H1 (cell line): ENCODE measurements at regions not wholly inside any gene's neighbourhood (a gene's known extent, or its start where the extent isn't known, plus 50 kb on each side); places are given as distances from the start of the nearest gene placed in this dataset.

ENCODE experiments used
- CTCF ChIA-PET: fragments of 300-600 bp; sonication (Branson Sonifier 250); formaldehyde crosslinking; loops from one replicate; lab custom pipeline; 2021; ENCODE audit not compliant: partially characterized antibody; lab: Charles Lee
- POLR2A ChIA-PET: fragments of 300-600 bp; sonication (Branson Sonifier 250); formaldehyde crosslinking; loops from one replicate; lab custom pipeline; 2021; ENCODE audit warnings: inconsistent platforms; ENCODE audit not compliant: partially characterized antibody; lab: Charles Lee
- DNase-seq, 2 experiments: peaks; one replicate each; pipeline versions ENCODE4 v3.0.0 to v3.0.0-alpha.2; 2010 to 2022; ENCODE audit warnings: low spot score in 2 of 2, low read depth in 1 of 2, mixed read lengths in 1 of 2
- FAIRE-seq: peaks from 2 replicates; lab custom pipeline; 2011; peaks lifted over from hg19 to GRCh38; lab: Jason Lieb, UNC
- H2AFZ ChIP-seq: 2 replicates; pipeline ENCODE4 v1.8.1; 2012; ENCODE audit warnings: low read length, inconsistent platforms
- H2AK5ac ChIP-seq: 2 replicates; pipeline ENCODE4 v1.6.1; 2013; ENCODE audit warnings: low read depth, low read length
- H2BK120ac ChIP-seq: replicated peaks from 2 replicates; pipeline ENCODE3; 2013; ENCODE audit warnings: low read depth, low read length, inconsistent platforms
- H2BK12ac ChIP-seq: 2 replicates; pipeline ENCODE4 v1.6.1; 2013; ENCODE audit warnings: low read depth, low read length
- H2BK15ac ChIP-seq: 2 replicates; pipeline ENCODE4 v1.6.1; 2013; ENCODE audit warnings: low read length
- H2BK20ac ChIP-seq: 2 replicates; pipeline ENCODE4 v1.6.1; 2013; ENCODE audit warnings: low read length
- H2BK5ac ChIP-seq: 2 replicates; pipeline ENCODE4 v1.6.1; 2013; ENCODE audit warnings: low read depth, low read length
- H3K14ac ChIP-seq: 2 replicates; pipeline ENCODE4 v1.6.1; 2013; ENCODE audit warnings: inconsistent platforms; ENCODE audit not compliant: insufficient read length
- H3K18ac ChIP-seq: 2 replicates; pipeline ENCODE4 v1.6.1; 2013; ENCODE audit warnings: low read length; ENCODE audit errors: extremely low read depth
- H3K23ac ChIP-seq: 2 replicates; pipeline ENCODE4 v1.6.1; 2013; ENCODE audit warnings: inconsistent platforms; ENCODE audit not compliant: insufficient read length
- H3K23me2 ChIP-seq: 2 replicates; pipeline ENCODE4 v1.6.1; 2013; ENCODE audit warnings: low read depth, low read length
- H3K27ac ChIP-seq: 2 replicates; pipeline ENCODE4 v1.6.1; 2011; ENCODE audit warnings: low read depth, low read length, inconsistent platforms
- H3K27me3 ChIP-seq, 4 experiments: replicated peaks in 1 of 4; 1 replicate in 1 of 4; 2 replicates in 3 of 4; pipeline versions ENCODE4 v1.6.1 to v1.8.1; 2011 to 2013; ENCODE audit warnings: low read length in 3 of 4, mild to moderate bottlenecking in 3 of 4, inconsistent platforms in 2 of 4, mixed read lengths in 2 of 4, moderate library complexity in 1 of 4; ENCODE audit not compliant: control insufficient read depth in 3 of 4, insufficient read depth in 3 of 4; ENCODE audit errors: extremely low read depth in 1 of 4
- H3K36me3 ChIP-seq, 4 experiments: 2 replicates each; pipeline versions ENCODE4 v1.6.1 to v1.8.1; 2011 to 2013; ENCODE audit warnings: mild to moderate bottlenecking in 4 of 4, low read length in 3 of 4, moderate library complexity in 2 of 4, control low read depth in 1 of 4, inconsistent platforms in 1 of 4; ENCODE audit not compliant: insufficient read depth in 4 of 4, control insufficient read depth in 2 of 4
- H3K4ac ChIP-seq: replicated peaks from 2 replicates; pipeline ENCODE3; 2013; ENCODE audit warnings: low read length, low read depth, mixed read lengths, inconsistent platforms; ENCODE audit not compliant: insufficient read length
- H3K4me1 ChIP-seq, 4 experiments: replicated peaks in 1 of 4; 1 replicate in 1 of 4; 2 replicates in 3 of 4; pipeline versions ENCODE4 v1.6.1 to v1.8.1; 2011 to 2013; ENCODE audit warnings: low read length in 3 of 4, inconsistent platforms in 2 of 4, mixed read lengths in 1 of 4; ENCODE audit not compliant: insufficient read depth in 4 of 4, control insufficient read depth in 3 of 4
- H3K4me2 ChIP-seq, 2 experiments: 2 replicates each; pipeline versions ENCODE4 v1.6.1 to v1.8.1; 2011 to 2013; ENCODE audit warnings: low read depth in 2 of 2, low read length in 2 of 2, control low read depth in 1 of 2, inconsistent platforms in 1 of 2, mild to moderate bottlenecking in 1 of 2; ENCODE audit not compliant: insufficient read depth in 1 of 2
- H3K4me3 ChIP-seq, 4 experiments: fragments of 200-600, 300-600 bp in 1 of 4; sonication (generic), shearing (Covaris generic), sonication (Bioruptor Twin) in 1 of 4; 2 replicates each; pipeline versions ENCODE4 v1.5.1 to v1.8.1; 2011 to 2016; ENCODE audit warnings: low read length in 4 of 4, low read depth in 3 of 4, control low read depth in 2 of 4, inconsistent platforms in 2 of 4, mild to moderate bottlenecking in 2 of 4, mixed read lengths in 1 of 4, moderate library complexity in 1 of 4; ENCODE audit not compliant: insufficient read depth in 2 of 4; ENCODE audit errors: extremely low read depth in 1 of 4
- H3K56ac ChIP-seq: replicated peaks from 2 replicates; pipeline ENCODE3; 2013; ENCODE audit warnings: low read depth, mild to moderate bottlenecking, mixed read lengths, low read length, inconsistent platforms; ENCODE audit not compliant: insufficient read length
- H3K79me1 ChIP-seq: 2 replicates; pipeline ENCODE4 v1.6.1; 2013; ENCODE audit warnings: low read depth, low read length, control low read depth
- H3K79me2 ChIP-seq, 2 experiments: 2 replicates each; pipeline versions ENCODE4 v1.6.1 to v1.8.1; 2012 to 2013; ENCODE audit warnings: low read length in 2 of 2, mild to moderate bottlenecking in 2 of 2, inconsistent platforms in 1 of 2; ENCODE audit not compliant: insufficient read depth in 2 of 2, control insufficient read depth in 1 of 2
- H3K9ac ChIP-seq, 4 experiments: replicated peaks in 1 of 4; 1 replicate in 1 of 4; 2 replicates in 3 of 4; pipeline versions ENCODE4 v1.6.1 to v1.8.1; 2011 to 2013; ENCODE audit warnings: low read depth in 3 of 4, low read length in 3 of 4, control low read depth in 2 of 4, mild to moderate bottlenecking in 2 of 4, moderate library complexity in 2 of 4, inconsistent platforms in 1 of 4; ENCODE audit errors: extremely low read depth in 1 of 4
- H3K9me3 ChIP-seq, 2 experiments: 2 replicates each; pipeline versions ENCODE4 v1.6.1 to v1.8.1; 2012 to 2013; ENCODE audit warnings: mild to moderate bottlenecking in 2 of 2, moderate library complexity in 2 of 2, control low read depth in 1 of 2, inconsistent platforms in 1 of 2, low read depth in 1 of 2, low read length in 1 of 2, mixed read lengths in 1 of 2; ENCODE audit not compliant: insufficient read depth in 2 of 2
- H4K20me1 ChIP-seq, 2 experiments: replicated peaks in 1 of 2; 2 replicates each; pipeline versions ENCODE3 to v1.8.1; 2011 to 2013; ENCODE audit warnings: inconsistent platforms in 2 of 2, low read length in 2 of 2, mild to moderate bottlenecking in 1 of 2; ENCODE audit not compliant: insufficient read depth in 2 of 2, control insufficient read depth in 1 of 2
- H4K5ac ChIP-seq: 2 replicates; pipeline ENCODE4 v1.6.1; 2013; ENCODE audit warnings: low read length, low read depth, mixed read lengths, inconsistent platforms; ENCODE audit not compliant: insufficient read length
- H4K8ac ChIP-seq: 2 replicates; pipeline ENCODE4 v1.8.0; 2013; ENCODE audit warnings: mild to moderate bottlenecking, moderate library complexity, low read length, inconsistent platforms; ENCODE audit not compliant: insufficient read depth; ENCODE audit errors: extremely low read depth
- H4K91ac ChIP-seq: replicated peaks from 2 replicates; pipeline ENCODE3; 2013; ENCODE audit warnings: low read length, mixed read lengths, inconsistent platforms; ENCODE audit not compliant: insufficient read length
- CBX5 ChIP-seq: fragments of 300-800, 300-1000 bp; sonication (generic); IDR thresholded peaks from 2 replicates; pipeline ENCODE4 v1.7.1; 2016; ENCODE audit warnings: antibody characterized with exemption, low read length, low read depth
- CHD2 ChIP-seq: IDR thresholded peaks from 2 replicates; pipeline ENCODE4 v1.6.1; 2012; ENCODE audit warnings: low read length, improper control_type of control experiment
- MAFK ChIP-seq: IDR thresholded peaks from 2 replicates; pipeline ENCODE4 v1.6.1; 2012; ENCODE audit warnings: low read depth, mild to moderate bottlenecking, improper control_type of control experiment, low read length
- SP1 ChIP-seq: IDR thresholded peaks from 2 replicates; pipeline ENCODE4 v1.6.1; 2011; ENCODE audit warnings: low read depth, low read length
- WGBS, 2 experiments: shearing (Covaris generic) in 1 of 2; methylation state at CpG; one replicate each; pipeline versions ENCODE4 v1.1.6 to v1.1.7; 2013 to 2015; ENCODE audit warnings: low lambda C conversion rate in 2 of 2, mixed read lengths in 2 of 2, inconsistent platforms in 1 of 2, low coverage in 1 of 2, missing lambda C conversion rate in 1 of 2; ENCODE audit not compliant: insufficient replicate concordance in 2 of 2, insufficient coverage in 1 of 2, insufficient read length in 1 of 2; ENCODE audit errors: extremely low coverage in 1 of 2, missing lambda C conversion rate in 1 of 2; 5-methylcytosine and 5-hydroxymethylcytosine counted together
- TF ChIP-seq, protein P1 (sequence below): IDR thresholded peaks from 2 replicates; pipeline ENCODE4 v1.6.1; 2012; ENCODE audit warnings: low read length, inconsistent platforms

GRCh38 chr5:4939042-4939781, 200.9 kb upstream of the ADAMTS16 start:
- no peaks in the 10 kb centered on the region for H3K27me3 ChIP-seq
- no peak overlapping the region for H3K23ac ChIP-seq
- DNase-seq: no peak
- CTCF ChIA-PET: interaction anchor here (0.7 to 1.2 kb wide), 2 partner anchors 18 to 60 kb away, joined by 3 read pairs; no protein-coding TSS in a partner anchor
- H3K27ac ChIP-seq: no peak overlapping the region
- peaks cover 0 to 5% (median 4%) of the 10 kb centered on the region in 4 experiments; a peak in 5 of 7 replicates for H3K4me1 ChIP-seq
- H3K9me3 ChIP-seq: no peaks in the 10 kb centered on the region
- H2BK15ac ChIP-seq: no peak overlapping the region
- no peak overlapping the region for H3K4ac ChIP-seq
- no peak overlapping the region for H3K18ac ChIP-seq
- peak overlapping the region; percentile 31; the same call in 1 of the 2 replicates for H4K8ac ChIP-seq
- no peak for FAIRE-seq
- H3K36me3 ChIP-seq: no peaks in the 10 kb centered on the region
- no peaks in the 10 kb centered on the region for H3K79me1 ChIP-seq
- no peak overlapping the region for H4K91ac ChIP-seq
- no peak overlapping the region for H2BK12ac ChIP-seq
- no peak overlapping the region for H2AFZ ChIP-seq
- H3K14ac ChIP-seq: no peak overlapping the region
- H2AK5ac ChIP-seq: no peak overlapping the region
- H2BK120ac ChIP-seq: no peak overlapping the region
- POLR2A ChIA-PET: no interaction called here
- no peak overlapping the region for H3K4me2 ChIP-seq
- H2BK20ac ChIP-seq: no peak overlapping the region
- no peaks in the 10 kb centered on the region for H4K20me1 ChIP-seq
- H2BK5ac ChIP-seq: no peak overlapping the region
- H3K56ac ChIP-seq: no peak overlapping the region
- no peak overlapping the region for H4K5ac ChIP-seq
- H3K4me3 ChIP-seq: no peak overlapping the region
- H3K9ac ChIP-seq: no peak overlapping the region
- no peaks in the 10 kb centered on the region for H3K23me2 ChIP-seq
- WGBS, 2 experiments: 88% methylated on average over 15 of the region's 15 CpGs; no CpG with 5 or more reads in 1 of the 2 experiments
- H3K79me2 ChIP-seq: no peaks in the 10 kb centered on the region
- TF ChIP-seq CHD2 (no peak), MAFK (no peak), SP1 (no peak), CBX5 (no peak)
- TF ChIP-seq, protein P1, sequence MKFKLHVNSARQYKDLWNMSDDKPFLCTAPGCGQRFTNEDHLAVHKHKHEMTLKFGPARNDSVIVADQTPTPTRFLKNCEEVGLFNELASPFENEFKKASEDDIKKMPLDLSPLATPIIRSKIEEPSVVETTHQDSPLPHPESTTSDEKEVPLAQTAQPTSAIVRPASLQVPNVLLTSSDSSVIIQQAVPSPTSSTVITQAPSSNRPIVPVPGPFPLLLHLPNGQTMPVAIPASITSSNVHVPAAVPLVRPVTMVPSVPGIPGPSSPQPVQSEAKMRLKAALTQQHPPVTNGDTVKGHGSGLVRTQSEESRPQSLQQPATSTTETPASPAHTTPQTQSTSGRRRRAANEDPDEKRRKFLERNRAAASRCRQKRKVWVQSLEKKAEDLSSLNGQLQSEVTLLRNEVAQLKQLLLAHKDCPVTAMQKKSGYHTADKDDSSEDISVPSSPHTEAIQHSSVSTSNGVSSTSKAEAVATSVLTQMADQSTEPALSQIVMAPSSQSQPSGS: no peak
